Neural cell (in vitro differentiated cells): ENCODE measurements at regions not wholly inside any gene's neighbourhood (a gene's known extent, or its start where the extent isn't known, plus 50 kb on each side); places are given as distances from the start of the nearest gene placed in this dataset.

Experiments
- EZH2 ChIP-seq: fragments of 200-600, 300-800 bp; shearing (Covaris generic), sonication (generic); IDR thresholded peaks from 2 replicates; pipeline ENCODE4 v1.6.1; 2014; ENCODE audit warnings: antibody characterized with exemption, low read length, borderline replicate concordance, mild to moderate bottlenecking; ENCODE audit not compliant: insufficient read depth, poor library complexity, severe bottlenecking
- POLR2AphosphoS5 ChIP-seq: IDR thresholded peaks from 2 replicates; pipeline ENCODE4 v1.6.1; 2012
- RAD21 ChIP-seq: fragments of 450-650 bp; conservative IDR thresholded peaks from 2 replicates; pipeline ENCODE4 v1.6.1; 2014; ENCODE audit warnings: antibody characterized with exemption, mild to moderate bottlenecking, moderate library complexity
- SMC3 ChIP-seq: fragments of 450-650 bp; conservative IDR thresholded peaks from 2 replicates; pipeline ENCODE4 v1.6.1; 2014; ENCODE audit warnings: antibody characterized with exemption, mild to moderate bottlenecking, moderate library complexity; ENCODE audit not compliant: poor library complexity
- TAF1 ChIP-seq: IDR thresholded peaks from 2 replicates; pipeline ENCODE4 v1.6.1; 2012; ENCODE audit warnings: low read depth
- TF ChIP-seq, protein P1 (sequence below): fragments of 450-650 bp; IDR thresholded peaks from 2 replicates; pipeline ENCODE4 v1.5.1; 2014; ENCODE audit warnings: antibody characterized with exemption, mild to moderate bottlenecking, moderate library complexity; ENCODE audit not compliant: poor library complexity, severe bottlenecking
- TF ChIP-seq, protein P2 (sequence below): IDR thresholded peaks from 2 replicates; pipeline ENCODE4 v1.6.1; 2012; ENCODE audit warnings: borderline replicate concordance

DNA sequence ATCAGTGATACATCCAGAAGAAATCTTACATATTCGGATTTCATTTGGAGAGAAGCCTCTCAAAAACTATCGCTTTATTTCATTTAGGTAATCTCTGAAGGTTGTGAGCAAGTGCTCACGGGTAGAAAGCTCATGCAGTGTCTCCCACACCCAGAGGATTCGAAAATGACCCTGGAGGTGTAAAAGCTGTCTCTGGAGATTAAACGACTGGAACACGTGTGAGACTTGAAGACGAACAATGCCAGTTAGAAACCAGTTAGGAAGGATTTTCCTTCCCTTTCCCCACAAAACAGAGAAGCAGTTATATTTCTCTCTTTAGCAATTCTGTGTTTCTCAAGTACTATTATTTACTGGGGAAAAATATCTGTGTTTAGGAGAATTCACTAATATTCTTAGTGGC lies 92.5 kb upstream of the CD55 start:
- TF ChIP-seq, protein P1, sequence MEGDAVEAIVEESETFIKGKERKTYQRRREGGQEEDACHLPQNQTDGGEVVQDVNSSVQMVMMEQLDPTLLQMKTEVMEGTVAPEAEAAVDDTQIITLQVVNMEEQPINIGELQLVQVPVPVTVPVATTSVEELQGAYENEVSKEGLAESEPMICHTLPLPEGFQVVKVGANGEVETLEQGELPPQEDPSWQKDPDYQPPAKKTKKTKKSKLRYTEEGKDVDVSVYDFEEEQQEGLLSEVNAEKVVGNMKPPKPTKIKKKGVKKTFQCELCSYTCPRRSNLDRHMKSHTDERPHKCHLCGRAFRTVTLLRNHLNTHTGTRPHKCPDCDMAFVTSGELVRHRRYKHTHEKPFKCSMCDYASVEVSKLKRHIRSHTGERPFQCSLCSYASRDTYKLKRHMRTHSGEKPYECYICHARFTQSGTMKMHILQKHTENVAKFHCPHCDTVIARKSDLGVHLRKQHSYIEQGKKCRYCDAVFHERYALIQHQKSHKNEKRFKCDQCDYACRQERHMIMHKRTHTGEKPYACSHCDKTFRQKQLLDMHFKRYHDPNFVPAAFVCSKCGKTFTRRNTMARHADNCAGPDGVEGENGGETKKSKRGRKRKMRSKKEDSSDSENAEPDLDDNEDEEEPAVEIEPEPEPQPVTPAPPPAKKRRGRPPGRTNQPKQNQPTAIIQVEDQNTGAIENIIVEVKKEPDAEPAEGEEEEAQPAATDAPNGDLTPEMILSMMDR: no peak
- no peak for TF ChIP-seq POLR2AphosphoS5
- no peak for TF ChIP-seq SMC3
- TF ChIP-seq RAD21: no peak
- no peak for TF ChIP-seq TAF1
- no peak for TF ChIP-seq EZH2
- TF ChIP-seq, protein P2, sequence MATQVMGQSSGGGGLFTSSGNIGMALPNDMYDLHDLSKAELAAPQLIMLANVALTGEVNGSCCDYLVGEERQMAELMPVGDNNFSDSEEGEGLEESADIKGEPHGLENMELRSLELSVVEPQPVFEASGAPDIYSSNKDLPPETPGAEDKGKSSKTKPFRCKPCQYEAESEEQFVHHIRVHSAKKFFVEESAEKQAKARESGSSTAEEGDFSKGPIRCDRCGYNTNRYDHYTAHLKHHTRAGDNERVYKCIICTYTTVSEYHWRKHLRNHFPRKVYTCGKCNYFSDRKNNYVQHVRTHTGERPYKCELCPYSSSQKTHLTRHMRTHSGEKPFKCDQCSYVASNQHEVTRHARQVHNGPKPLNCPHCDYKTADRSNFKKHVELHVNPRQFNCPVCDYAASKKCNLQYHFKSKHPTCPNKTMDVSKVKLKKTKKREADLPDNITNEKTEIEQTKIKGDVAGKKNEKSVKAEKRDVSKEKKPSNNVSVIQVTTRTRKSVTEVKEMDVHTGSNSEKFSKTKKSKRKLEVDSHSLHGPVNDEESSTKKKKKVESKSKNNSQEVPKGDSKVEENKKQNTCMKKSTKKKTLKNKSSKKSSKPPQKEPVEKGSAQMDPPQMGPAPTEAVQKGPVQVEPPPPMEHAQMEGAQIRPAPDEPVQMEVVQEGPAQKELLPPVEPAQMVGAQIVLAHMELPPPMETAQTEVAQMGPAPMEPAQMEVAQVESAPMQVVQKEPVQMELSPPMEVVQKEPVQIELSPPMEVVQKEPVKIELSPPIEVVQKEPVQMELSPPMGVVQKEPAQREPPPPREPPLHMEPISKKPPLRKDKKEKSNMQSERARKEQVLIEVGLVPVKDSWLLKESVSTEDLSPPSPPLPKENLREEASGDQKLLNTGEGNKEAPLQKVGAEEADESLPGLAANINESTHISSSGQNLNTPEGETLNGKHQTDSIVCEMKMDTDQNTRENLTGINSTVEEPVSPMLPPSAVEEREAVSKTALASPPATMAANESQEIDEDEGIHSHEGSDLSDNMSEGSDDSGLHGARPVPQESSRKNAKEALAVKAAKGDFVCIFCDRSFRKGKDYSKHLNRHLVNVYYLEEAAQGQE: no peak
